GM12878 (cell line): ENCODE measurements at regions not wholly inside any gene's neighbourhood (a gene's known extent, or its start where the extent isn't known, plus 50 kb on each side); places are given as distances from the start of the nearest gene placed in this dataset.

Experiments
- ATAC-seq: fragments of 200-7000 bp; cut with Tn5 transposase; 3 replicates; pipeline ENCODE4 v1.9.1; 2020; ENCODE audit warnings: mild to moderate bottlenecking, moderate library complexity
- BruUV-seq: library from RNA; stranded (reverse); fragments of 400-500 nt; replicated peaks from 2 replicates; lab custom pipeline; 2021; lab: Mats Ljungman, UMichigan
- CTCF ChIA-PET: fragments of 300-600 bp; sonication (Branson Sonifier 250); formaldehyde crosslinking; extraction: SDS; loops from one replicate; lab custom pipeline; 2021; ENCODE audit warnings: inconsistent platforms; lab: Yijun Ruan, JAX
- POLR2A ChIA-PET: fragments of 350-600 bp; formaldehyde crosslinking; extraction: SDS; loops from one replicate; lab custom pipeline; 2021; ENCODE audit warnings: inconsistent platforms; lab: Charles Lee
- RAD21 ChIA-PET: fragments of 300-600 bp; sonication (Branson Sonifier 250); formaldehyde crosslinking; loops from one replicate; lab custom pipeline; 2023; ENCODE audit warnings: antibody characterized with exemption; ENCODE audit not compliant: unreplicated experiment; lab: Charles Lee
- SMC1A ChIA-PET: fragments of 300-600 bp; sonication (Branson Sonifier 250); formaldehyde crosslinking; loops from one replicate; lab custom pipeline; 2023; ENCODE audit not compliant: unreplicated experiment, uncharacterized antibody; lab: Charles Lee
- DNase-seq: peaks from one replicate; pipeline ENCODE4 v3.0.0-alpha.2; 2011; ENCODE audit warnings: low read depth, low spot score
- FAIRE-seq: peaks from 3 replicates; lab custom pipeline; 2011; peaks lifted over from hg19 to GRCh38; lab: Jason Lieb, UNC
- H2AFZ ChIP-seq: 2 replicates; pipeline ENCODE4 v1.6.0; 2011; ENCODE audit warnings: low read depth, low read length, control low read depth; ENCODE audit not compliant: control insufficient read depth
- H3K27ac ChIP-seq: 2 replicates; pipeline ENCODE4 v1.5.1; 2011; ENCODE audit warnings: control low read depth; ENCODE audit not compliant: control insufficient read depth, insufficient read depth
- H3K27me3 ChIP-seq, 2 experiments: replicated peaks in 1 of 2; 2 replicates each; pipeline versions ENCODE4 v1.6.0 to v1.6.1; 2011; ENCODE audit warnings: low read length in 1 of 2; ENCODE audit not compliant: control insufficient read depth in 2 of 2, insufficient read depth in 2 of 2
- H3K36me3 ChIP-seq, 2 experiments: 2 replicates each; pipeline ENCODE4 v1.5.1; 2011; ENCODE audit warnings: low read length in 1 of 2; ENCODE audit not compliant: control insufficient read depth in 2 of 2, insufficient read depth in 2 of 2
- H3K4me1 ChIP-seq: 2 replicates; pipeline ENCODE4 v1.6.1; 2011; ENCODE audit warnings: mild to moderate bottlenecking, low read length, moderate library complexity, mixed read lengths; ENCODE audit not compliant: control insufficient read depth, insufficient read depth
- H3K4me2 ChIP-seq: 2 replicates; pipeline ENCODE4 v1.6.0; 2011; ENCODE audit warnings: control low read depth; ENCODE audit not compliant: control insufficient read depth, insufficient read depth
- H3K4me3 ChIP-seq: fragments of 200-600 bp; sonication (generic); 2 replicates; pipeline ENCODE4 v1.5.1; 2016
- H3K79me2 ChIP-seq: 2 replicates; pipeline ENCODE4 v1.6.0; 2011; ENCODE audit warnings: low read length; ENCODE audit not compliant: control insufficient read depth, insufficient read depth
- H3K9ac ChIP-seq: 2 replicates; pipeline ENCODE4 v1.8.0; 2011; ENCODE audit warnings: low read length, control low read depth, mixed read lengths; ENCODE audit not compliant: control insufficient read depth, insufficient read depth
- H3K9me3 ChIP-seq: replicated peaks from 3 replicates; pipeline ENCODE4 v1.5.1; 2011; ENCODE audit warnings: mild to moderate bottlenecking, low read length; ENCODE audit not compliant: control insufficient read depth, insufficient read depth
- H4K20me1 ChIP-seq: 2 replicates; pipeline ENCODE4 v1.6.0; 2011; ENCODE audit not compliant: control insufficient read depth, insufficient read depth
- ASH2L ChIP-seq: fragments of 300-600, 200-600 bp; sonication (generic); IDR thresholded peaks from 2 replicates; pipeline ENCODE4 v1.6.1; 2017; ENCODE audit warnings: low read depth, mild to moderate bottlenecking, borderline replicate concordance
- ATF2 ChIP-seq: IDR thresholded peaks from 2 replicates; pipeline ENCODE4 v1.6.1; 2012; ENCODE audit warnings: low read length, inconsistent platforms
- BHLHE40 ChIP-seq, 2 experiments: fragments of 450-650 bp in 1 of 2; IDR thresholded peaks; 2 replicates each; pipeline ENCODE4 v1.6.1; 2011 to 2017; ENCODE audit warnings: low read depth in 2 of 2, borderline replicate concordance in 1 of 2, improper control_type of control experiment in 1 of 2, low read length in 1 of 2, mild to moderate bottlenecking in 1 of 2
- BRCA1 ChIP-seq: IDR thresholded peaks from 2 replicates; pipeline ENCODE4 v1.6.1; 2011; ENCODE audit warnings: low read depth, low read length, improper control_type of control experiment
- CBFB ChIP-seq: IDR thresholded peaks from 2 replicates; pipeline ENCODE4 v1.6.1; 2016; ENCODE audit warnings: antibody characterized with exemption, low read depth
- CREM ChIP-seq: IDR thresholded peaks from 2 replicates; pipeline ENCODE4 v1.6.1; 2014; ENCODE audit warnings: antibody characterized with exemption, low read depth
- DPF2 ChIP-seq: fragments of 450-650 bp; IDR thresholded peaks from 2 replicates; pipeline ENCODE4 v1.6.1; 2017; ENCODE audit warnings: mild to moderate bottlenecking
- EGR1 ChIP-seq, 2 experiments: IDR thresholded peaks; 1 replicate in 1 of 2; 2 replicates in 1 of 2; pipeline ENCODE4 v1.6.1; 2011 to 2012; ENCODE audit warnings: low read depth in 2 of 2, low read length in 2 of 2, borderline replicate concordance in 1 of 2, mild to moderate bottlenecking in 1 of 2, moderate library complexity in 1 of 2
- FOS ChIP-seq: IDR thresholded peaks from 3 replicates; pipeline ENCODE4 v1.6.1; 2011; ENCODE audit warnings: borderline replicate concordance; ENCODE audit not compliant: insufficient read length; ENCODE audit errors: extremely low read depth
- IKZF1 ChIP-seq: fragments of 450-650 bp; conservative IDR thresholded peaks from 2 replicates; pipeline ENCODE4 v1.6.1; 2017; ENCODE audit warnings: antibody characterized with exemption, mild to moderate bottlenecking
- JUNB ChIP-seq: IDR thresholded peaks from 2 replicates; pipeline ENCODE4 v1.6.1; 2016; ENCODE audit warnings: antibody characterized with exemption, mild to moderate bottlenecking
- NFXL1 ChIP-seq: fragments of 450-650 bp; IDR thresholded peaks from 2 replicates; pipeline ENCODE4 v1.6.1; 2017; ENCODE audit warnings: antibody characterized with exemption, mild to moderate bottlenecking, borderline replicate concordance
- NFYB ChIP-seq: IDR thresholded peaks from 2 replicates; pipeline ENCODE4 v1.6.1; 2011; ENCODE audit warnings: low read depth, mild to moderate bottlenecking, low read length, improper control_type of control experiment, moderate library complexity; ENCODE audit not compliant: insufficient read depth
- NR2F1 ChIP-seq: fragments of 450-650 bp; conservative IDR thresholded peaks from 2 replicates; pipeline ENCODE4 v1.6.1; 2017; ENCODE audit warnings: mild to moderate bottlenecking
- PAX5 ChIP-seq: IDR thresholded peaks from 2 replicates; pipeline ENCODE4 v1.6.1; 2011; ENCODE audit warnings: low read depth, low read length, borderline replicate concordance
- POLR2A ChIP-seq: IDR thresholded peaks from 2 replicates; pipeline ENCODE4 v1.6.1; 2011; ENCODE audit warnings: low read depth, mild to moderate bottlenecking, low read length
- POLR2AphosphoS5 ChIP-seq: IDR thresholded peaks from 2 replicates; pipeline ENCODE4 v1.6.1; 2011; ENCODE audit warnings: mild to moderate bottlenecking, low read length, inconsistent platforms
- PRDM15 ChIP-seq: fragments of 450-650 bp; formaldehyde crosslinking; IDR thresholded peaks from 2 replicates; pipeline ENCODE4 v1.4.0; 2020; ENCODE audit warnings: mild to moderate bottlenecking, moderate library complexity
- RUNX3 ChIP-seq: IDR thresholded peaks from 2 replicates; pipeline ENCODE4 v1.6.1; 2012; ENCODE audit warnings: low read length, inconsistent platforms
- SIN3A ChIP-seq: IDR thresholded peaks from 2 replicates; pipeline ENCODE4 v1.6.1; 2012; ENCODE audit warnings: low read depth, low read length, improper control_type of control experiment
- SMC3 ChIP-seq: IDR thresholded peaks from 2 replicates; pipeline ENCODE4 v1.6.1; 2011; ENCODE audit warnings: low read length, improper control_type of control experiment, borderline replicate concordance
- TCF7 ChIP-seq: IDR thresholded peaks from 2 replicates; pipeline ENCODE4 v1.6.1; 2014; ENCODE audit warnings: antibody characterized with exemption, borderline replicate concordance
- WGBS: methylation state at CpG from one replicate; pipeline ENCODE4 v1.1.6; 2016; ENCODE audit warnings: low lambda C conversion rate; ENCODE audit not compliant: insufficient replicate concordance, insufficient coverage; ENCODE audit errors: missing lambda C conversion rate; 5-methylcytosine and 5-hydroxymethylcytosine counted together
- in situ Hi-C: fragments of 300-500 bp; cut with MboI; formaldehyde crosslinking; loops from 9 replicates; pipeline ENCODE4 v1.14.3; 2018; ENCODE audit warnings: mixed read lengths
- intact Hi-C: fragments of 100-400 bp; cut with micrococcal nuclease; formaldehyde crosslinking; loops from one replicate; pipeline ENCODE4 v1.14.2; 2022; ENCODE audit not compliant: unreplicated experiment

- no peak overlapping the region for H3K4me3 ChIP-seq
- peak overlapping the region; percentile 41; the same call in 1 of the 2 replicates for H3K4me2 ChIP-seq
- no TSS peak for BruUV-seq
- no peaks in the 10 kb centered on the region for H4K20me1 ChIP-seq
- H3K27ac ChIP-seq, result no peak overlapping the region
- SMC1A ChIA-PET, result interaction anchor here (0.6 to 2.6 kb wide), 10 partner anchors 9 to 1090 kb away, joined by 3 to 14 read pairs (median 4); no protein-coding TSS in a partner anchor
- DNase-seq (peak; percentile 57), FAIRE-seq (peak; percentile 72), ATAC-seq (peak; percentile 92)
- intact Hi-C loops (no loop called here), in situ Hi-C loops (loop anchor here (10.0 kb wide), 1 partner anchor 130 kb away; the partner anchor contains the start of gene CPEB2)
- RAD21 ChIA-PET, result interaction anchor here (0.7 to 1.0 kb wide), 3 partner anchors 9 to 44 kb away, joined by 3 read pairs; no protein-coding TSS in a partner anchor
- no peak overlapping the region for H2AFZ ChIP-seq
- POLR2A ChIA-PET, result interaction anchor here (1.2 kb wide), 1 partner anchor 46 kb away, joined by 3 read pairs; no protein-coding TSS in a partner anchor
- no peaks in the 10 kb centered on the region for H3K27me3 ChIP-seq
- H3K9ac ChIP-seq, result no peak overlapping the region
- CTCF ChIA-PET, result interaction anchor here (0.7 to 0.9 kb wide), 4 partner anchors 11 to 126 kb away, joined by 3 to 4 read pairs (median 3); no protein-coding TSS in a partner anchor
- peaks cover 16% of the 10 kb centered on the region for H3K4me1 ChIP-seq
- no peaks in the 10 kb centered on the region for H3K36me3 ChIP-seq
- no peaks in the 10 kb centered on the region; the same call in 2 of the 3 replicates for H3K9me3 ChIP-seq
- H3K79me2 ChIP-seq, result no peaks in the 10 kb centered on the region
- 25% methylated on average over 1 of the region's 1 CpG for WGBS
- TF ChIP-seq EGR1 (IDR thresholded peaks at IDR 0.05; ENCODE audit: borderline replicate concordance in 1 of 2, low read depth in 2 of 2, low read length in 2 of 2) (no peak), BHLHE40 (IDR thresholded peaks at IDR 0.05; ENCODE audit: borderline replicate concordance in 1 of 2, low read depth in 2 of 2, low read length in 1 of 2) (peak in 1 of 2 experiments; percentile 30; a peak in 1 of 4 replicates), IKZF1 (peak; percentile 39; the same call in 1 of the 2 replicates), CBFB (0 out of 2 replicates have a peak, but pooled peaks have one; percentile 17), NR2F1 (peak; percentile 84), ASH2L (no peak), SMC3 (no peak), TCF7 (peak; percentile 50; the same call in 1 of the 2 replicates), SIN3A (no peak), POLR2AphosphoS5 (no peak), PAX5 (0 out of 2 replicates have a peak, but pooled peaks have one; percentile 21), ATF2 (0 out of 2 replicates have a peak, but pooled peaks have one; percentile 16), RUNX3 (peak; percentile 83), POLR2A (no peak), NFXL1 (no peak), NFYB (no peak), DPF2 (0 out of 2 replicates have a peak, but pooled peaks have one; percentile 32), BRCA1 (no peak), JUNB (peak; percentile 34; the same call in 1 of the 2 replicates), CREM (0 out of 2 replicates have a peak, but pooled peaks have one; percentile 27), FOS (no peak), PRDM15 (no peak)
Observed at GRCh38 chr4:14874990-14875389, 127.3 kb upstream of the CPEB2 start.
